Activated T-cell treated with anti-CD3 and anti-CD28 coated beads, Interleukin-2, amount 50 U/mL, for 24 hours (primary cell): ENCODE measurements at regions not wholly inside any gene's neighbourhood (a gene's known extent, or its start where the extent isn't known, plus 50 kb on each side); places are given as distances from the start of the nearest gene placed in this dataset.
"Not testable (repeated sequence)": the region's sequence is repeated elsewhere in the genome, so short reads cannot be mapped to it uniquely, and the experiment has no call there.

Source experiments
- DNase-seq: peaks from one replicate; pipeline ENCODE4 v3.0.0-alpha.2; 2020
- H3K27ac Mint-ChIP-seq: 2 replicates; pipeline ENCODE4 v1.8.0; 2020; ENCODE audit warnings: mild to moderate bottlenecking, mixed read lengths
- H3K27me3 Mint-ChIP-seq: 2 replicates; pipeline ENCODE4 v1.8.0; 2020; ENCODE audit warnings: mixed read lengths
- H3K36me3 Mint-ChIP-seq: 2 replicates; pipeline ENCODE4 v1.8.0; 2020; ENCODE audit warnings: low read depth, mixed read lengths
- H3K4me1 Mint-ChIP-seq: 2 replicates; pipeline ENCODE4 v1.8.0; 2020; ENCODE audit warnings: low read depth, mixed read lengths
- H3K4me3 Mint-ChIP-seq: 2 replicates; pipeline ENCODE4 v1.8.0; 2020; ENCODE audit warnings: mild to moderate bottlenecking, moderate library complexity, mixed read lengths
- H3K9me3 Mint-ChIP-seq: 2 replicates; pipeline ENCODE4 v1.8.0; 2020; ENCODE audit warnings: mixed read lengths

DNA sequence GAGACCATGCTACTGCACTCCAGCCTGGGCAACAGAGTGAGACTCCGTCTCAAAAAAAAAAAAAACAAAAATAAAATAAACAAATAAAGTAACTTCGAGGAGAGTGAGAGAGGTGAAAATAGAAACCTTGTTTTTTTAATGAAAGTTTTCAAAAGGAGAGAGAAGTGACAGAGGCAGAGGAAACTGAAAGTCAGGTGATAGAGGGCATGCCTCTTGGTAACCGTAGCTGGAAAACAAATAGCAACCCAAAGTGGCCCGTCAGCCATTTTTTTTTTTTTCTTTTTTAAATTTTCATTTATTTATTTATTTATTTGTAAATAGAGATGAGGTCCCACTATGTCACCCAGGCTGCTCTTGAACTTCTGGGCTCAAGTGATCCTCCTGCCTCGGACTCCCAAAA lies 347.0 kb downstream of the SRGAP2C start:
- H3K9me3 Mint-ChIP-seq, H3K27me3 Mint-ChIP-seq, H3K36me3 Mint-ChIP-seq, H3K4me3 Mint-ChIP-seq, DNase-seq, H3K27ac Mint-ChIP-seq: not testable (repeated sequence)
- peaks cover 18% of the 10 kb centered on the region for H3K4me1 Mint-ChIP-seq

DNA sequence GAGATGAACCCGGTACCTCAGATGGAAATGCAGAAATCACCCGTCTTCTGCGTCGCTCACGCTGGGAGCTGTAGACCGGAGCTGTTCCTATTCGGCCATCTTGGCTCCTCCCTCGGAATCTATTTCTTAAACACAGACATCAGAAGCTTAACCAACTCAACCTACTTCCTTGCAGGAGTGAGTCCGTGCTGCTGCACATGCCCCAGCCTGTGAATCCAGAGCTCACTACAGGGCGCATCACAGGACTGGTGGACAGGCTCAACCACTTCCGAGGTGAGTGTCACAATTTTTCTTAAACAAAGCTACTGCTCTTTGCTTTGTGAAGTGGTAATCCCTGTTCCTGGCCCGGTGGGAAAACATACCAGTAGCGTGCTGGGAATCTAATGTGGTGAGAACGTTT lies 353.4 kb downstream of the SRGAP2C start:
- DNase-seq, H3K9me3 Mint-ChIP-seq, H3K4me3 Mint-ChIP-seq, H3K27ac Mint-ChIP-seq, H3K36me3 Mint-ChIP-seq, H3K4me1 Mint-ChIP-seq, H3K27me3 Mint-ChIP-seq: not testable (repeated sequence)

DNA sequence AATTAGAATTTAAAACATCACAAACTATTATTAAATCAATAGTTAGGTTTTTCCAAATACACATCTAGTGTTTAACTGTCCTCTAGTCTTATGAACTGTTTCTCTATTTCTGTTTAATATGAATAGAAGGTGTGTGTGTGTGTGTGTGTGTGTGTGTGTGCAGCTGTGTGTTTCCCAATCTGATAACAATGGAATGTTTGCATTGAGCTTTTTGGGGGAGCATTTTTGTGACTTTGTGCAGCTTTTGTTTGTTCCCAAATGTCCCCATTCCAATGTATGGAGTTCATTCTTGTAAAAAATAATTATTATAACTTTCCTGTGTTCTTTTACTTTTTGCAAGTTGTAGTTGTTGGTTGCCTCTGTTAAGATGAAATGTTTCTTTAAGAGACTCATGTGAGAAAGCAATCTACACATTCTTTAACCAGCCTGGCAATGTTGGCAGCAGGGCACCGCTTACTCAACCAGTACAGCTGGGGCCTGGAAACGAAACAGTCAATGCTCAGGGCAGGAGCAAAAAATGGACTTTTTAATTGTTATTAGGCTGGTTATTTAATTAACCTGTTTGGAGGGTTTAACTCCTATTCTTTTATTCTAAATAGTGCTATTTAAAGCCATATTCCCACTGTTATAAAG lies 354.3 kb downstream of the SRGAP2C start:
- Mint-ChIP-seq H3K4me3 (no peak overlapping the region), H3K27ac (no peak overlapping the region)

DNA sequence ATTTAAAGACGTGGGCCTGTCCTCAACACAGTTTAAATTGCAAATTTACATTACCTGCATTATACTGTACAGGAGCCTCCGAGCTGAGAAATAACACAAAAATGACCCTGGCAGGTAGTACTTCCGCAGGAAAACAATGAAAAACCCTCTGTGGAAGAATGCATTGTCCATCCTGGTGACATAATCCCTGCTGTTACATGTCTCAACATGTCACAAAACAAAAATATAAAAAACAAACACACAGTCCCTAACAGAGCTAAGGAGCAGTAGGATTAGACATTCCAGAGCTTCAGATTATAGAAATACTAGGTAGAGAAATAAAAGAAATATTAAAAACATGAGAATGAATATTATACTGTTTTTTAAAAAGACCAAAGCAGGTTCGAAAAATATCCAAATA lies 359.2 kb downstream of the SRGAP2C start:
- H3K9me3 Mint-ChIP-seq, H3K36me3 Mint-ChIP-seq, H3K4me3 Mint-ChIP-seq, DNase-seq, H3K4me1 Mint-ChIP-seq, H3K27ac Mint-ChIP-seq, H3K27me3 Mint-ChIP-seq: not testable (repeated sequence)

More for the DNA sequence above, 354.3 kb downstream of the SRGAP2C start:
- H3K36me3 Mint-ChIP-seq = peaks cover 1% of the 10 kb centered on the region
- no peak for DNase-seq
- no peaks in the 10 kb centered on the region for H3K4me1 Mint-ChIP-seq
- H3K9me3 Mint-ChIP-seq = no peaks in the 10 kb centered on the region
- no peaks in the 10 kb centered on the region for H3K27me3 Mint-ChIP-seq

DNA sequence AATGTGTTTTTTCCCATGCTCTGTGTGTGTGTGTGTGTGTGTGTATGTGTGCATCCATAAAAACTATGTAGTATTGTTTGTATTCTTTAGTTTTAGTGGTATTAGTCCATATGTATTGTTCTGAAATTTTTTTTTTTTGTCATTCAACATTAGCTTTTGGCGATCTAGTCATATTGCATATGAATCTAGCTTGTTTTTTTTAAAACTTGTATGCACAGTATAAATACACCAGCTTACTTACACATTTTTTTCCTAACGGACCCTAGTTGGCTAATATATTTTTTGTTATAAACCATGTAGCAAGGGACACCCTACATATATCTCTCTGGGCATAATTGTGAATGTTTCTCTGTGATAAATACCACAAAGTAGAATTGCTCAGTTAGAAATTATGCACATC lies 359.7 kb downstream of the SRGAP2C start:
- Mint-ChIP-seq H3K27ac (no peak overlapping the region), H3K36me3 (no peaks in the 10 kb centered on the region), H3K9me3 (no peaks in the 10 kb centered on the region), H3K27me3 (no peaks in the 10 kb centered on the region), H3K4me3 (no peak overlapping the region), H3K4me1 (peaks cover 6% of the 10 kb centered on the region)
- no peak for DNase-seq

DNA sequence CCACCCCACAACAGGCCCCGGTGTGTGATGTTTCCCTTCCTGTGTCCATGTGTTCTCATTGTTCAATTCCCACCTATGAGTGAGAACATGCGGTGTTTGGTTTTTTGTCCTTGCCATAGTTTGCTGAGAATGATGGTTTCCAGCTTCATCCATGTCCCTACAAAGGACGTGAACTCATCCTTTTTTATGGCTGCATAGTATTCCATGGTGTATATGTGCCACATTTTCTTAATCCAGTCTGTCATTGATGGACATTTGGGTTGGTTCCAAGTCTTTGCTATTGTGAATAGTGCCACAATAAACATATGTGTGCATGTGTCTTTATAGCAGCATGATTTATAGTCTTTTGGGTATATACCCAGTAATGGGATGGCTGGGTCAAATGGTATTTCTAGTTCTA lies 361.1 kb downstream of the SRGAP2C start:
- not testable (repeated sequence) for H3K9me3 Mint-ChIP-seq, H3K27me3 Mint-ChIP-seq, H3K36me3 Mint-ChIP-seq, H3K4me3 Mint-ChIP-seq, DNase-seq, H3K27ac Mint-ChIP-seq
- H3K4me1 Mint-ChIP-seq = peaks cover 12% of the 10 kb centered on the region

DNA sequence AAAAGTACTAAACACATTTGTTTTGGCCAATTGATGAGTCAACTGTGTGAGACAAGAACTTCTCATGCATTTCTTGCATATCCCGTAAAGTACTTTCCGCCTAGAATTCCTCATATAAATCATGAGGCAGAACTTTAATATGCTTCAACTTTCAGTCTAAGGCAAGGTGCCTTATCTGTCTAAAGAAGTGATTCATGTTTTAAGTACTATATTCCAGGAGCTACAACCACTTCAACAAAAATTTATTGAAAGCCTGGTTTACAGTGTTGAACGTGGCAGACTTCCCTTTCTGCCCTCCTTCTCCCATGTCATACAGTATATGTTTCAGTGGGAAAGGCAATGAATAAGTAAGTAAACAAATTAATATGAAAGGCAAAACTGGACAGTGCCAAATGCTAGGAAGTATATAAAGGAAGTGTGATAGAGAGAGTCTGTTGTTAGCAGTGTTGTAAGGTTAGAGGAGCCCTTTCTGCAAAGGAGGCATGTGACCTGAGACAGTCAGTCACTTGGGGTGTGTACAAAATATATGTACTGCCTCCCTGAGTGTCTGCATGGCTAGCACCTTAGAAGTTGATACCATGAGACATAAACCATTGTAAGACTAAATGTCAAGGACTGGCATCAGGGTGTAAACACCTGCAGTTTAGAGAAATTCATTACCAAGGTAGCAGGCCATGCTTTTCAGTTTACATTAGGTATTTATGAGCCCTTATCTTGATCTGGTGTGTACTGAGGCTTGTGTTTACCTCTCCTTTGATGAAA lies 362.2 kb downstream of the SRGAP2C start:
- no peaks in the 10 kb centered on the region for H3K27me3 Mint-ChIP-seq
- H3K4me1 Mint-ChIP-seq = peaks cover 22% of the 10 kb centered on the region
- no peak overlapping the region for H3K27ac Mint-ChIP-seq
- H3K9me3 Mint-ChIP-seq = no peaks in the 10 kb centered on the region
- no peak for DNase-seq
- no peak overlapping the region for H3K4me3 Mint-ChIP-seq
- no peaks in the 10 kb centered on the region for H3K36me3 Mint-ChIP-seq

DNA sequence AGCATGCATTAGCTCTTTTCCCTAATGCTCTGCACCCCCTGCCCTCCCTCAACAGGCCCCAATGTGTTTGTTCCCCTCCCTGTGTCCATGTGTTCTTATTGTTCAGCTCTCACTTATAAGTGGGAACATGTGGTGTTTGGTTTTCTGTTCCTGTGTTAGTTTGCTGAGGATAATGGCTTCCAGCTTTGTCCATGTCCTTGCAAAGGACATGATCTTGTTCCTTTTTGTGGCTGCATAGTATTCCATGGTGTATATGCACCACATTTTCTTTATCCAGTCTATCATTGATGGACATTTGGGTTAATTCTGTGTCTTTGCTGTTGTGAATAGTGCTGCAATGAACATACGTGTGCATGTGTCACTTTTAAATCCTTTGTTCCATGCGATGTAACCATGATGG lies 363.0 kb downstream of the SRGAP2C start:
- not testable (repeated sequence) for H3K36me3 Mint-ChIP-seq, H3K27me3 Mint-ChIP-seq, H3K27ac Mint-ChIP-seq, H3K4me3 Mint-ChIP-seq, H3K9me3 Mint-ChIP-seq, DNase-seq
- H3K4me1 Mint-ChIP-seq = peaks cover 29% of the 10 kb centered on the region

DNA sequence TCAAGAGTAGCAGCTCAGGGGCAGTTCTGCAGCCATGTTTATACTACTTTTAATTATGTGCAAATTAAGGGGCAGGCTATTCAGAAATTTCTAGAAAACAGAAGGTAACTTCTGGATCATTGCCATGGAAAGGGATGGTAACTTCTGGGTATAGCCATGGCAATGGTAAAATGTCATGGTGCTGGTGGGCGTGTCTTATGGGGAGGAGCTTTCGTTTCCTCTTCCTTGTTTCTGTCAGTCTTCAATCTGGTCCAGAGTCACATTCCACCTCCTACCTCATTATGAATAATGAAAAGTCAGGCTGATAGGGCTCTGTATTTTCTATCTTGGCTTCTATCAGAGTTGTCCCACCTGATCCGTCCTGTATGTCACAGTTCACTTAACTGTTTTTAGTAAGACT lies 366.0 kb downstream of the SRGAP2C start:
- H3K4me3 Mint-ChIP-seq, DNase-seq, H3K27ac Mint-ChIP-seq, H3K36me3 Mint-ChIP-seq, H3K27me3 Mint-ChIP-seq, H3K9me3 Mint-ChIP-seq: not testable (repeated sequence)
- peaks cover 49% of the 10 kb centered on the region for H3K4me1 Mint-ChIP-seq

DNA sequence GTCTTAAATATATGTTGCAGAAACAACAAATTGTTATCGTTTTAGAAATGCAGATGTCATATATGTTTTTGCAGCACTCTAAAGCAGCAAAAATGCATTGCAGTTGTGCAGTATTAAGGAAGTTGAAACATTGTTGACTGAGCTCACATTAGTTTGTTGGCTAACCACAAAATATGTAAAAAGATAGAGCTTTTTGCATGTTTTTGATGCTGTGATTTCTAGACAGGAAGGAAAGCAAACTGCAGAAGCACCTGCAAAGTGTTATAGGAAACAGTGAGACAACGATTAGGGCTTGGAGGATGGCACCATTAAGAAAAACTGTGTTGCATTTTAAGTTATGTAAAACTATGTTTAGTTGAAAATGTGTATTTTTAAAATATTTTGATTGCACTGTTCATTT lies 366.7 kb downstream of the SRGAP2C start:
- not testable (repeated sequence) for DNase-seq, H3K27me3 Mint-ChIP-seq, H3K9me3 Mint-ChIP-seq, H3K27ac Mint-ChIP-seq, H3K4me3 Mint-ChIP-seq, H3K36me3 Mint-ChIP-seq
- peaks cover 51% of the 10 kb centered on the region for H3K4me1 Mint-ChIP-seq

DNA sequence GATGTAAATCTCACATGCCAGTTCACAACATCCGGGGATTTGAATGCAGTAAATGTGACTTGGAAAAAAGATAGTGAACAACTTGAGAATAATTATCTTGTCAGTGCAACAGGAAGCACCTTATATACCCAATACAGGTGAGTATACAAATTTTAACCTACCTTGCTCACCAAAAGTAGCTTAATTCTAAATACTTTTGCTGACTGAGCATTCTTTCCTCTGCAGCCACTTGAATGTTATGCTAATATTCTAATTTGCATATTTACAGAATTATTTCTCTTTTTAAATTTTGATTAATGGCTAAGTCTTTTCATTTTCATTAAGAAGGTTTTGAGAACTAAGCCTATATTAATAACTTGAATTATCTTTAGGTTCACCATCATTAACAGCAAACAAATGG lies 371.8 kb downstream of the SRGAP2C start:
- not testable (repeated sequence) for H3K36me3 Mint-ChIP-seq, H3K9me3 Mint-ChIP-seq, DNase-seq, H3K27ac Mint-ChIP-seq, H3K4me3 Mint-ChIP-seq, H3K27me3 Mint-ChIP-seq
- H3K4me1 Mint-ChIP-seq = peaks cover 46% of the 10 kb centered on the region

DNA sequence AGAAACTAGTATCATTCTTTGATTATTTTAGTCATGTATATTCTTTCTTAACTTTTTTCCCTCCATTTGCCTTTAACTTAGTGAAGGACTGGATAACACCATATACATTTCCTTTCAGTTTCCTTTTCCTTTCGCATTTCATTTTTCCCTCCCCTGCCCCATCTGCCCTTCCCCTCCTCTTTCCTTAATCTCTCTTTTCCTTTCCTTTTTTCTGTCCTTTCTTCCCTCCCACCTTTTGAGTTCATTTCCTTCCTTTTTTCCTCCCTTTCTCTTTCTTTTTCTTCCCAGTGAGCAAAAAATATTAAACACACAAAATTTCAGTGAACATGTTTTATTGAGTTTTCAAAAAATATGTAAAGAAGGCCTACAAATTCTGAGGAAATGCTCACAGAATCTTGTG lies 373.3 kb downstream of the SRGAP2C start:
- not testable (repeated sequence) for H3K36me3 Mint-ChIP-seq, H3K9me3 Mint-ChIP-seq, H3K27me3 Mint-ChIP-seq, DNase-seq, H3K27ac Mint-ChIP-seq
- Mint-ChIP-seq H3K4me3 (peak overlapping the region; percentile 5), H3K4me1 (peaks cover 32% of the 10 kb centered on the region)

DNA sequence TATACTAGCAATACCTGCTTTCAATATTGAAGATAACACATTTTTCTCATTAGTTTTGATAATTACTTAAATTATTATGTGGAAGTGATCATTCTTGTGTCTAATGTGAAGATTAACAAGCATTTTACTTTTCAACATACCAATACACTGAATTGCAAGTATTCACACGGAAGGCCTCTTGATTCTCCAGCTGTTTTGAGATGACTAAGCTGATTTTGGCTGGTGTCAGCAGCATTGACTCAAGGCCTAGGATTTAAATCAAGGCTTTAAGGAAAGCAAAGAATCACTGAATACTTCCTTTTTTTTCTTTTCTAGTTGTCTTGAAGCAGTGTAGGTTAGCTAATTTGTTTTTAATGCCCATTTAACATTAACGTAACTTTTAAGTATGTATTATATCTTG lies 373.7 kb downstream of the SRGAP2C start:
- no peak overlapping the region for H3K27ac Mint-ChIP-seq
- H3K4me3 Mint-ChIP-seq = no peak overlapping the region
- no peaks in the 10 kb centered on the region for H3K9me3 Mint-ChIP-seq
- peaks cover 27% of the 10 kb centered on the region for H3K4me1 Mint-ChIP-seq
- H3K27me3 Mint-ChIP-seq = no peaks in the 10 kb centered on the region
- H3K36me3 Mint-ChIP-seq = peaks cover 2% of the 10 kb centered on the region
- DNase-seq = no peak

DNA sequence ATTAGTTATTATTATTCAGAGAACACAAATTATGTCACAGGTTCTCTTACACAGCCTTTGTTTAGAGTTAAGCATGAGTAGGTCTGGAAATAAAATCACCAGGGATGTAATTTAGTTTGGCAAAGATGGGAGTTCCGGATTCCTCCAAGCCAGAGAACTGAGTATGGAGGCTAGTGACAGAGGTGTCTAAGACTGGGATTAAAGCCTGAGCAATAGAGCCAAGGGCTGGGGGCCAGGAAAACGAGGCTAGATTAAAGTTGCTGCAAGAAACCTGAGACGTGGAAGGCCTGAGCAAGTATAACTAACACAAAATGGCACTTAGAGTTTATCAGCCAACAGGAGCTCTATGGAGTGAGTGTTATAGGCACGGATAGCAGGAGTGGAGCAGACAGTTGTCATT lies 381.6 kb downstream of the SRGAP2C start:
- H3K4me1 Mint-ChIP-seq = peaks cover 9% of the 10 kb centered on the region
- H3K27ac Mint-ChIP-seq = no peak overlapping the region
- no peak overlapping the region for H3K4me3 Mint-ChIP-seq
- no peaks in the 10 kb centered on the region for H3K9me3 Mint-ChIP-seq
- DNase-seq = no peak
- H3K27me3 Mint-ChIP-seq = no peaks in the 10 kb centered on the region
- H3K36me3 Mint-ChIP-seq = peaks cover 2% of the 10 kb centered on the region

DNA sequence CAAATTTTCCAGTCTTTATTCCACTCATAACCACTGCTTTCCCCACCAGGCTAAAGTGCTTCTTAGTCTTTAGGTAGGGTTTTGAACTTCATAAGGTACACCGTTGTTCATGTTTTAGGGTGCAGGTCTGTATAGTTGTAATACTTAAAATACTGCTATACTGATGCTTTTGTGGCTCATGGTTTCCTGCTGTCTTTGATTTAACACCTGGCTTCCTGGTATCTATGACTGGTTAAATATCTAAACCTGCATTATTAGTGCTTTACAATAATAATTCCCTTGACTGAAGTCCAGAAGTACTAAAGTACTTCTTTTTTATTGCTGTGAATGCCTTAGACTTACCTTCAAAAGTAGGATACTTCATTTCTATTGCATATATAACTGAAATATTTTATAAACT lies 384.7 kb downstream of the SRGAP2C start:
- H3K27ac Mint-ChIP-seq = no peak overlapping the region
- no peak for DNase-seq
- H3K36me3 Mint-ChIP-seq = peaks cover 4% of the 10 kb centered on the region
- no peaks in the 10 kb centered on the region for H3K27me3 Mint-ChIP-seq
- H3K9me3 Mint-ChIP-seq = no peaks in the 10 kb centered on the region
- H3K4me1 Mint-ChIP-seq = peaks cover 9% of the 10 kb centered on the region
- H3K4me3 Mint-ChIP-seq = no peak overlapping the region
